ENCODE measurements at regions not wholly inside any gene's neighbourhood (a gene's known extent, or its start where the extent isn't known, plus 50 kb on each side); places are given as distances from the start of the nearest gene placed in this dataset.

DNA sequence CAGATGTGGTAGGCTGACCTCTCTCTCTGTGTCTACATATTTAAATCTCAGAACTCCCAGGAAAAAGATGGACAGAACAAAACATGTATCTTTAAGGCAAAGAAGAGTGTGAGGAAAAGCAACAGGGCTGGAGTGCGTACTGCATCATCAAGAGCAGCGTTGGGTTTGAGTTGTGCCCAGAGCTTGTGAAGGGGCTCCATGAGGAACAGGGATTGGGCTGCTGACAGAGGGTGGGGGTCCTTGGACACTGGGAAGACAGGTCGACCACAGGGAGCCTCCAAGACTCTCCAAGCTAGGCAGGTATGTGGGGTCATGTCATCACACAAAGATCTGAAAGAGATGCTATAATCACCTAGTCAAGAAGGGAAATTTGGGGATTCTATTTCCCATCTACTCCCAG is 309.9 kb downstream of the IRX1 start:
- TF ChIP-seq CTCF (IDR thresholded peaks at IDR 0.05; ENCODE audit: low read length), result no peak
- no peak for TF ChIP-seq EZH2 (optimal IDR thresholded peaks at IDR 0.05; ENCODE audit: low read depth, low read length)

Measured in MM.1S (cell line).